CD4-positive, alpha-beta T cell (primary cell): ENCODE measurements at regions not wholly inside any gene's neighbourhood (a gene's known extent, or its start where the extent isn't known, plus 50 kb on each side); places are given as distances from the start of the nearest gene placed in this dataset.

ENCODE experiments used
- ATAC-seq: fragments of 200-7000 bp; cut with Tn5 transposase; one replicate; pipeline ENCODE4 v1.10.0; 2022; ENCODE audit warnings: mild to moderate bottlenecking; ENCODE audit not compliant: poor library complexity
- CTCF ChIA-PET: fragments of 350-600 bp; sonication (Branson Sonifier 250); formaldehyde crosslinking; loops from one replicate; lab custom pipeline; 2021; ENCODE audit warnings: antibody characterized with exemption, inconsistent platforms; lab: Charles Lee
- POLR2A ChIA-PET: fragments of 350-600 bp; sonication (Branson Sonifier 250); formaldehyde crosslinking; loops from one replicate; lab custom pipeline; 2021; ENCODE audit warnings: antibody characterized with exemption, inconsistent platforms; lab: Charles Lee
- DNase-seq, 14 experiments: peaks; one replicate each; pipeline ENCODE4 v3.0.0-alpha.2; 2013 to 2020; ENCODE audit warnings: mixed read lengths in 2 of 14
- H3K27ac ChIP-seq, 2 donors: one replicate each; pipeline versions ENCODE4 v1.5.1 to v1.7.0; 2013; ENCODE audit warnings: low read length in 2 of 2, low read depth in 1 of 2, mild to moderate bottlenecking in 1 of 2
- H3K27me3 ChIP-seq, 2 experiments: 1 replicate in 1 of 2; 2 replicates in 1 of 2; pipeline versions ENCODE4 v1.6.1 to v1.7.0; 2013; ENCODE audit warnings: low read length in 2 of 2, control low read depth in 1 of 2, mild to moderate bottlenecking in 1 of 2, moderate library complexity in 1 of 2; ENCODE audit not compliant: insufficient read depth in 2 of 2, control insufficient read depth in 1 of 2
- H3K36me3 ChIP-seq: one replicate; pipeline ENCODE4 v1.6.1; 2013; ENCODE audit warnings: low read length, control low read depth; ENCODE audit not compliant: insufficient read depth
- H3K4me1 ChIP-seq: one replicate; pipeline ENCODE4 v1.6.1; 2013; ENCODE audit warnings: low read length, control low read depth; ENCODE audit not compliant: insufficient read depth
- H3K4me3 ChIP-seq: one replicate; pipeline ENCODE4 v1.5.1; 2013; ENCODE audit warnings: mild to moderate bottlenecking, low read length, moderate library complexity
- H3K9me3 ChIP-seq, 2 experiments: 1 replicate in 1 of 2; 2 replicates in 1 of 2; pipeline versions ENCODE4 v1.6.1 to v1.7.0; 2013; ENCODE audit warnings: low read length in 2 of 2, mild to moderate bottlenecking in 2 of 2, control low read depth in 1 of 2, moderate library complexity in 1 of 2; ENCODE audit not compliant: control insufficient read depth in 1 of 2, insufficient read depth in 1 of 2
- H3K27ac Mint-ChIP-seq: one replicate; pipeline ENCODE4 v1.8.0; 2020; ENCODE audit warnings: mixed read lengths
- H3K27me3 Mint-ChIP-seq: one replicate; pipeline ENCODE4 v1.8.0; 2021; ENCODE audit warnings: mixed read lengths
- H3K36me3 Mint-ChIP-seq: one replicate; pipeline ENCODE4 v1.8.0; 2021; ENCODE audit warnings: low read depth, mixed read lengths
- H3K4me1 Mint-ChIP-seq: one replicate; pipeline ENCODE4 v1.8.0; 2021; ENCODE audit warnings: low read depth, mixed read lengths
- H3K4me3 Mint-ChIP-seq: one replicate; pipeline ENCODE4 v1.8.0; 2020; ENCODE audit warnings: mild to moderate bottlenecking, mixed read lengths
- H3K9me3 Mint-ChIP-seq: one replicate; pipeline ENCODE4 v1.8.0; 2020; ENCODE audit warnings: mixed read lengths
- CTCF ChIP-seq: fragments of 200-600 bp; IDR thresholded peaks from one replicate; pipeline ENCODE4 v1.8.0; 2022; ENCODE audit warnings: antibody characterized with exemption, mild to moderate bottlenecking
- intact Hi-C, 2 experiments: fragments of 100-400 bp; cut with DNase I in 1 of 2; cut with micrococcal nuclease in 1 of 2; formaldehyde crosslinking; loops; one replicate each; pipeline versions ENCODE4 v1.15.1 to v1.9.0; 2023 to 2025; cut with DNase I, micrococcal nuclease

GRCh38 chr9:31996331-31996730, 388.1 kb upstream of the ACO1 start:
- Mint-ChIP-seq H3K27ac (no peak overlapping the region), H3K27me3 (no peaks in the 10 kb centered on the region), H3K9me3 (peaks cover 3% of the 10 kb centered on the region), H3K36me3 (no peaks in the 10 kb centered on the region), H3K4me1 (no peaks in the 10 kb centered on the region), H3K4me3 (no peak overlapping the region)
- no peak for ATAC-seq
- no peaks in the 10 kb centered on the region for H3K27me3 ChIP-seq
- no peaks in the 10 kb centered on the region for H3K9me3 ChIP-seq
- ChIA-PET CTCF (no interaction called here), POLR2A (no interaction called here)
- TF ChIP-seq CTCF = no peak
- no peaks in the 10 kb centered on the region for H3K4me1 ChIP-seq
- peak in 2 of 14 experiments; percentile 15 to 22 for DNase-seq
- no peaks in the 10 kb centered on the region for H3K36me3 ChIP-seq
- no peak overlapping the region for H3K27ac ChIP-seq
- intact Hi-C loops = no loop called here
- no peak overlapping the region for H3K4me3 ChIP-seq

DNA sequence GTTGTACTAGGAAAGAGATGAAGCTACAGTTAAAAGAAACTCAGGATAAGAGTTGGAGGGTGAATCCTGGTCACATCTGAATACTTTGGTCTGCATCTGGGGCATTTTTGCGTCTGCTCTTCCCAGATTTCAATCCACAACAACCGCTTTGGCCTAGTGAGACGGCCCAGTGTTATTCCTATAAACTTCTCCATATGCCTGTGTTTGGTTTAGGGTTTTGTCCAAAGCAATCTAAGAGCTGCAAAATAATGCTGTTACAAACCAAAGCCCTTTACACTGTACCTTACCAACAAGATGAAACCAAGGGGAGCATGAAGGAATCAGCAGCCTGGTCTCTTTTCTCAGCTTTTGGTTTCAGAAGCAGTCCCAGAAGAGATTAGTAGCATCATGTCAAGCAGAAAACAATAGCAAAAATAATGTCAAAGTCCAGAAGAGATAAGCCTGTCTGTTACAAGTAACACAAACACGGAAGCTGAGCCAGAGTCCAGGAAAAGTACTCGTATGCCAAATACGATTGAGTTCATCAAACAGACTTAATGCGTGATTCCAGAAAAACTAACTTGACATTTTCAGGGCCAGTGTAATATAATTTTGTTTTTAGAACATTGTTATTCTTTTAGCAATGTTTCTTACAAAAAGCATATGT, 379.9 kb upstream of the ACO1 start:
- no peaks in the 10 kb centered on the region for H3K36me3 ChIP-seq
- Mint-ChIP-seq H3K27me3 (no peaks in the 10 kb centered on the region), H3K36me3 (no peaks in the 10 kb centered on the region), H3K27ac (no peak overlapping the region), H3K4me3 (no peak overlapping the region), H3K4me1 (no peaks in the 10 kb centered on the region), H3K9me3 (no peaks in the 10 kb centered on the region)
- ChIA-PET POLR2A (no interaction called here), CTCF (no interaction called here)
- no peak for ATAC-seq
- no peak overlapping the region for H3K4me3 ChIP-seq
- H3K4me1 ChIP-seq = no peaks in the 10 kb centered on the region
- DNase-seq = no peak
- H3K27ac ChIP-seq = no peak overlapping the region
- no peaks in the 10 kb centered on the region for H3K9me3 ChIP-seq
- no peaks in the 10 kb centered on the region for H3K27me3 ChIP-seq
- TF ChIP-seq CTCF = no peak
- intact Hi-C loops = no loop called here

GRCh38 chr9:32010322-32010721, 374.1 kb upstream of the ACO1 start:
- ATAC-seq = no peak
- H3K4me1 Mint-ChIP-seq = no peaks in the 10 kb centered on the region
- H3K4me3 ChIP-seq = no peak overlapping the region
- H3K27me3 Mint-ChIP-seq = no peaks in the 10 kb centered on the region
- no peaks in the 10 kb centered on the region for H3K4me1 ChIP-seq
- no peak overlapping the region for H3K4me3 Mint-ChIP-seq
- H3K27me3 ChIP-seq = no peaks in the 10 kb centered on the region
- H3K9me3 Mint-ChIP-seq = no peaks in the 10 kb centered on the region
- ChIA-PET CTCF (no interaction called here), POLR2A (no interaction called here)
- no peak for DNase-seq
- no peak overlapping the region for H3K27ac ChIP-seq
- no peak for TF ChIP-seq CTCF
- intact Hi-C loops = no loop called here
- H3K9me3 ChIP-seq = peaks cover 0 to 11% of the 10 kb centered on the region in 2 experiments
- no peaks in the 10 kb centered on the region for H3K36me3 ChIP-seq
- H3K36me3 Mint-ChIP-seq = no peaks in the 10 kb centered on the region
- no peak overlapping the region for H3K27ac Mint-ChIP-seq
